ENCODE measurements at regions not wholly inside any gene's neighbourhood (a gene's known extent, or its start where the extent isn't known, plus 50 kb on each side); places are given as distances from the start of the nearest gene placed in this dataset.

DNA sequence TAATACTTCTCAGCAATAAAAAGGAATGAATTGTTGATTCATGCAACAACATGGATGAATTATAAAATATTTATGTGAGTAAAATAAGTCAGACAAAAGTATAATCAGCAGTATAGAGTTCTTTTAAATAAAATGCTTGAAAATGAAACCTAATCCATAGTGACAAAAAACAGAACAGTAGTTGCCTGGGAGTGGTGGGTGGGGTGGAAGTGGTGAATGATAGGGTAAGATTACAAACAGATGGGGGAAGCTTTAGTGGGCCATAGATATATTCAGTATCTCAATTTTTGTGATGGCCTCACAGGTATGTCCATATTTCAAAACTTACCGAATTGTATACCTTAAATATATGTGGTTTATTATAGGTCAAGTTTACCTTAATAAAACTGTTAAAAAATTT lies 124.9 kb upstream of the UBL3 start:
- no peak for TF ChIP-seq GATA2 (IDR thresholded peaks at IDR 0.05; ENCODE audit: low read depth, low read length)
- no peak for TF ChIP-seq GATA3 (IDR thresholded peaks at IDR 0.05; ENCODE audit: low read depth, low read length)
